ENCODE measurements at regions not wholly inside any gene's neighbourhood (a gene's known extent, or its start where the extent isn't known, plus 50 kb on each side); places are given as distances from the start of the nearest gene placed in this dataset.

- DNase-seq, result no peak
- no peak overlapping the region for H2AFZ ChIP-seq (ENCODE audit: low read length)
- no peak overlapping the region for H3K27ac ChIP-seq (ENCODE audit: low read length)
- H3K4me1 ChIP-seq (ENCODE audit: insufficient read depth, low read length), result no peaks in the 10 kb centered on the region
- H3K9me2 ChIP-seq (replicated peaks; ENCODE audit: low read length), result no peaks in the 10 kb centered on the region
- ChIA-PET CTCF (no interaction called here), POLR2A (ENCODE audit: unreplicated experiment) (no interaction called here)
- no peak overlapping the region for H3K4me2 ChIP-seq (ENCODE audit: low read length)
- H4K20me1 ChIP-seq (ENCODE audit: low read length), result no peaks in the 10 kb centered on the region
- H3K9ac ChIP-seq (ENCODE audit: low read length), result no peak overlapping the region
- no TSS peak for BruUV-seq (replicated peaks)
- no peaks in the 10 kb centered on the region for H3F3A ChIP-seq (ENCODE audit: low read length, unreplicated experiment)
- no peaks in the 10 kb centered on the region for H3K27me3 ChIP-seq (ENCODE audit: low read length)
- ATAC-seq, result no peak
- no peaks in the 10 kb centered on the region for H3K9me3 ChIP-seq (ENCODE audit: low read length)
- TF ChIP-seq EZH2 (IDR thresholded peaks at IDR 0.05; ENCODE audit: low read length, unreplicated experiment) (no peak), CTCF (conservative IDR thresholded peaks at IDR 0.05; ENCODE audit: low read depth, low read length) (no peak)
- H3K4me3 ChIP-seq (ENCODE audit: low read length), result no peak overlapping the region
- H3K36me3 ChIP-seq (ENCODE audit: low read depth, low read length), result no peaks in the 10 kb centered on the region
- H3K79me2 ChIP-seq (ENCODE audit: low read length), result no peaks in the 10 kb centered on the region
- intact Hi-C loops (cut with micrococcal nuclease), result no loop called here
Measured at GRCh38 chr7:27398851-27399250, 156.2 kb downstream of the EVX1 start.

DNA sequence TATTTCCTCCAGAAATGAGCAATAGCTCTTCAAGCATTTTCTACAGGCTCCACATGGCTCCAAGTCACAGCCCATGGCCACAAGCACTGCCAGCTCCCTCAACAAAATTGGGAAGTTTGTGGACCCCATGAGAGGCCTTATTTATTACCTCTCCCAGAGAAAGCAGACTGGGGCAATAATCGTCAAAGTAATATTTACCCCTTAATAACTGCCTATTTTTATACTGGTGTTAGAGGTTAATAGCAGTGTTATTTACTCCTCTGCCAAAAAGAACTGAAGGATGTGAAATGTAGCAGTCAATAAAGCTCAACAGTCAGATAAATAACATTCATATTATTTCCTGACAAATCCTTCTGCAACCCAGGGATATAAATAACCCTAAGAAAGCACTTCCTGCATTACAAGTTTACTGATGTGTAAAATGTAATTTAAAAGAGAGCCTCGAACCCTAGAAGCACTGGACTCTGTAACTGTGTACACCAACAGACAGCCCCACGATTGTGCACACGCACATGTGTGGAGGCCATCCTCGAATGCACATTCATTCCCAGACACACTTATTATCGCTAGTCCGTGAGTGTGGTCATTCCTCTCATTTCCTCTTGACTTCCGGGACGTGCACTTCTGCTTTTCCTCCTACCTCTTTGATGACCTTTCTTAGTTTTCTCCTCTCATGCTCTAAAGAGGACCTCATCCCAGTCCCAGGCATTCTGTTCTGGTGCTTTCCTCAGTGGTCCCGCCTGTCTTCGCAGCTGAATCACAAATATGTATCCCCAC, 157.4 kb downstream of the EVX1 start:
- Histone ChIP-seq H3K9me3 (ENCODE audit: low read length) (no peaks in the 10 kb centered on the region), H3K36me3 (ENCODE audit: low read depth, low read length) (no peaks in the 10 kb centered on the region), H3K4me1 (ENCODE audit: insufficient read depth, low read length) (no peaks in the 10 kb centered on the region), H2AFZ (ENCODE audit: low read length) (no peak overlapping the region), H4K20me1 (ENCODE audit: low read length) (no peaks in the 10 kb centered on the region), H3K27ac (ENCODE audit: low read length) (no peak overlapping the region), H3K4me3 (ENCODE audit: low read length) (no peak overlapping the region), H3K27me3 (ENCODE audit: low read length) (no peaks in the 10 kb centered on the region), H3K9me2 (replicated peaks; ENCODE audit: low read length) (no peaks in the 10 kb centered on the region), H3F3A (ENCODE audit: low read length, unreplicated experiment) (no peaks in the 10 kb centered on the region), H3K79me2 (ENCODE audit: low read length) (no peaks in the 10 kb centered on the region), H3K9ac (ENCODE audit: low read length) (no peak overlapping the region), H3K4me2 (ENCODE audit: low read length) (no peak overlapping the region)
- intact Hi-C loops (cut with micrococcal nuclease), result no loop called here
- ATAC-seq (no peak), DNase-seq (no peak)
- CTCF ChIA-PET, result no interaction called here
- POLR2A ChIA-PET (ENCODE audit: unreplicated experiment), result no interaction called here
- no TSS peak for BruUV-seq (replicated peaks)
- TF ChIP-seq EZH2 (IDR thresholded peaks at IDR 0.05; ENCODE audit: low read length, unreplicated experiment) (no peak), EZH2phosphoT487 (IDR thresholded peaks at IDR 0.05; ENCODE audit: borderline replicate concordance, low read length) (no peak), CTCF (conservative IDR thresholded peaks at IDR 0.05; ENCODE audit: low read depth, low read length) (no peak)

- Histone ChIP-seq H3K27me3 (ENCODE audit: low read length) (no peaks in the 10 kb centered on the region), H3K27ac (ENCODE audit: low read length) (no peak overlapping the region), H3K36me3 (ENCODE audit: low read depth, low read length) (no peaks in the 10 kb centered on the region), H3K4me2 (ENCODE audit: low read length) (no peak overlapping the region), H4K20me1 (ENCODE audit: low read length) (no peaks in the 10 kb centered on the region), H3F3A (ENCODE audit: low read length, unreplicated experiment) (no peaks in the 10 kb centered on the region), H3K4me3 (ENCODE audit: low read length) (no peak overlapping the region), H3K9me3 (ENCODE audit: low read length) (no peaks in the 10 kb centered on the region), H3K4me1 (ENCODE audit: insufficient read depth, low read length) (peaks cover 12% of the 10 kb centered on the region), H3K9ac (ENCODE audit: low read length) (no peak overlapping the region), H3K79me2 (ENCODE audit: low read length) (no peaks in the 10 kb centered on the region), H3K9me2 (replicated peaks; ENCODE audit: low read length) (no peaks in the 10 kb centered on the region), H2AFZ (ENCODE audit: low read length) (no peak overlapping the region)
- ChIA-PET CTCF (no interaction called here), POLR2A (ENCODE audit: unreplicated experiment) (no interaction called here)
- BruUV-seq (replicated peaks), result no TSS peak
- DNase-seq (no peak), ATAC-seq (no peak)
- TF ChIP-seq EZH2phosphoT487 (IDR thresholded peaks at IDR 0.05; ENCODE audit: borderline replicate concordance, low read length) (no peak), EZH2 (IDR thresholded peaks at IDR 0.05; ENCODE audit: low read length, unreplicated experiment) (no peak), CTCF (conservative IDR thresholded peaks at IDR 0.05; ENCODE audit: low read depth, low read length) (no peak)
- intact Hi-C loops (cut with micrococcal nuclease), result no loop called here
Measured at GRCh38 chr7:27405780-27406179, 163.2 kb downstream of the EVX1 start.
